ENCODE measurements at regions not wholly inside any gene's neighbourhood (a gene's known extent, or its start where the extent isn't known, plus 50 kb on each side); places are given as distances from the start of the nearest gene placed in this dataset.

DNA sequence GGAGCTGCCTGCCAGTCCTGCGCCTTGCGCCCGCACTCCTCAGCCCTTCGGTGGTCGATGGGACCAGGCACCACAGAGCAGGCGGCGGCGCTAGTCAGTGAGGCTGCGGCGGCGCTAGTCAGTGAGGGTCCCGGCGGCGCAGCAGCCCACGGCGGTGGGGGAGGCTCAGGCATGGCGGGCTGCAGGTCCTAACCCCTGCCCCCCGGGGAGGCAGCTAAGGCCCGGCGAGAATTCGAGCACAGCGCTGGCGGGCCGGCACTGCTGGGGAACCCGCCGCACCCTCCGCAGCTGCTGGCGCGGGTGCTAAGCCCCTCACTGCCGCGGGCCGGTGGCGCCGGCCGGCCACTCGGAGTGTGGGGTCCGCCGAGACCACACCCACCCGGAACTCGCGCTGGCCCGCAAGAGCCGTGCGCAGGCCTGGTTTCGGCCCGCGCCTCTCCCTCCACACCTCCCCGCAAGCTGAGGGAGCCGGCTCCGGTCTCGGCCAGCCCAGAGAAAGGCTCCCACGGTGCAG lies 867.4 kb downstream of the DSC3 start:
- Histone ChIP-seq H3K4me2 (replicated peaks; ENCODE audit: low read depth, low read length, poor library complexity, severe bottlenecking) (no peak overlapping the region), H3K4me3 (ENCODE audit: control extremely low read depth in 1 of 5, extremely low read depth in 1 of 5, insufficient read depth in 1 of 5, low read depth in 2 of 5, low read length in 4 of 5) (no peak overlapping the region), H3K27ac (ENCODE audit: low read length in 2 of 2) (no peak overlapping the region), H3K4me1 (ENCODE audit: control insufficient read depth in 2 of 2, insufficient read depth in 2 of 2, low read length in 2 of 2) (no peaks in the 10 kb centered on the region), H3K27me3 (replicated peaks in 1 of 4; ENCODE audit: control extremely low read depth in 1 of 4, control insufficient read depth in 3 of 4, insufficient read depth in 4 of 4, low read length in 3 of 4) (no peaks in the 10 kb centered on the region), H3K9me3 (ENCODE audit: control extremely low read depth in 1 of 3, control insufficient read depth in 2 of 3, insufficient read depth in 1 of 3, low read length in 2 of 3) (peaks cover 0 to 14% (median 0%) of the 10 kb centered on the region in 3 donors), H3K36me3 (replicated peaks in 1 of 2; ENCODE audit: control extremely low read depth in 1 of 2, control insufficient read depth in 1 of 2, extremely low read depth in 1 of 2, insufficient read depth in 2 of 2, low read length in 1 of 2) (no peaks in the 10 kb centered on the region), H3K9ac (ENCODE audit: low read length) (no peak overlapping the region), H4K20me1 (ENCODE audit: control insufficient read depth, insufficient read depth, low read length, poor library complexity, severe bottlenecking) (no peaks in the 10 kb centered on the region), H2AFZ (ENCODE audit: insufficient read depth, low read depth, low read length, poor library complexity, severe bottlenecking) (no peak overlapping the region), H3K79me2 (ENCODE audit: control insufficient read depth, insufficient read depth, low read length) (no peaks in the 10 kb centered on the region)
- H3K4me1 Mint-ChIP-seq = no peaks in the 10 kb centered on the region
- intact Hi-C loops (cut with micrococcal nuclease) = no loop called here
- CTCF ChIA-PET = no interaction called here
- no peak overlapping the region for H3K27ac Mint-ChIP-seq
- WGBS (ENCODE audit: insufficient coverage) = 97% methylated on average over 52 of the region's 52 CpGs
- H3K4me3 Mint-ChIP-seq = no peak overlapping the region
- peaks cover 5% of the 10 kb centered on the region for H3K9me3 Mint-ChIP-seq (ENCODE audit: insufficient read depth)
- H3K27me3 Mint-ChIP-seq = no peaks in the 10 kb centered on the region
- POLR2A ChIA-PET = no interaction called here
- TF ChIP-seq EZH2 (IDR thresholded peaks at IDR 0.05; ENCODE audit: borderline replicate concordance, insufficient read depth, low read depth, low read length, poor library complexity, severe bottlenecking) = no peak
- TF ChIP-seq, protein P1, sequence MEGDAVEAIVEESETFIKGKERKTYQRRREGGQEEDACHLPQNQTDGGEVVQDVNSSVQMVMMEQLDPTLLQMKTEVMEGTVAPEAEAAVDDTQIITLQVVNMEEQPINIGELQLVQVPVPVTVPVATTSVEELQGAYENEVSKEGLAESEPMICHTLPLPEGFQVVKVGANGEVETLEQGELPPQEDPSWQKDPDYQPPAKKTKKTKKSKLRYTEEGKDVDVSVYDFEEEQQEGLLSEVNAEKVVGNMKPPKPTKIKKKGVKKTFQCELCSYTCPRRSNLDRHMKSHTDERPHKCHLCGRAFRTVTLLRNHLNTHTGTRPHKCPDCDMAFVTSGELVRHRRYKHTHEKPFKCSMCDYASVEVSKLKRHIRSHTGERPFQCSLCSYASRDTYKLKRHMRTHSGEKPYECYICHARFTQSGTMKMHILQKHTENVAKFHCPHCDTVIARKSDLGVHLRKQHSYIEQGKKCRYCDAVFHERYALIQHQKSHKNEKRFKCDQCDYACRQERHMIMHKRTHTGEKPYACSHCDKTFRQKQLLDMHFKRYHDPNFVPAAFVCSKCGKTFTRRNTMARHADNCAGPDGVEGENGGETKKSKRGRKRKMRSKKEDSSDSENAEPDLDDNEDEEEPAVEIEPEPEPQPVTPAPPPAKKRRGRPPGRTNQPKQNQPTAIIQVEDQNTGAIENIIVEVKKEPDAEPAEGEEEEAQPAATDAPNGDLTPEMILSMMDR (IDR thresholded peaks at IDR 0.05) = no peak
- DNase-seq (no peak), ATAC-seq (ENCODE audit: low read depth) (no peak)

DNA sequence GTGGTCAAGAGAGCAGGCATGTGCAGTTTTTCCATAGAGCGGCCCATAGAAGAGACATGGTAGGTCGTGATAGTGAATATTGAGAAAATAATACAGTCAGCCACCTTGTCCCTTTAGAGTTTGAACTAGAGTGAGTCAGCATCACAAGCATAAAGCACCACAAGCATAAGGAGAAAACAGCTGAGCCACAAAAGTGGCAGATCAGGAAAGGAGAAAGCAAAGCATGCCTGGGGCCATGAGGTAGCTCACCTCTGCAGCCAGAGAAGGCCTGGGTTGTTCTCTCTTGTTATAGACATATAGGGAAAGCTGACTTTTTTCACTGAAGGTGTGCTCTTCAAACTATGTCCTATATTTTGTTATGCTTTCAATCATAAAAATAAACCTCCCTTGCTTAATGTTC lies 879.0 kb downstream of the DSC3 start:
- CTCF ChIA-PET = no interaction called here

More for the DNA sequence above, 879.0 kb downstream of the DSC3 start:
- Mint-ChIP-seq H3K27ac (no peak overlapping the region), H3K9me3 (ENCODE audit: insufficient read depth) (peaks cover 4% of the 10 kb centered on the region), H3K4me1 (no peaks in the 10 kb centered on the region), H3K27me3 (no peaks in the 10 kb centered on the region), H3K4me3 (no peak overlapping the region)
- Histone ChIP-seq H3K27me3 (replicated peaks in 1 of 4; ENCODE audit: control extremely low read depth in 1 of 4, control insufficient read depth in 3 of 4, insufficient read depth in 4 of 4, low read length in 3 of 4) (no peaks in the 10 kb centered on the region), H3K4me3 (ENCODE audit: control extremely low read depth in 1 of 5, extremely low read depth in 1 of 5, insufficient read depth in 1 of 5, low read depth in 2 of 5, low read length in 4 of 5) (no peak overlapping the region), H3K9me3 (ENCODE audit: control extremely low read depth in 1 of 3, control insufficient read depth in 2 of 3, insufficient read depth in 1 of 3, low read length in 2 of 3) (no peaks in the 10 kb centered on the region), H3K27ac (ENCODE audit: low read length in 2 of 2) (no peak overlapping the region), H3K4me1 (ENCODE audit: control insufficient read depth in 2 of 2, insufficient read depth in 2 of 2, low read length in 2 of 2) (no peaks in the 10 kb centered on the region), H3K36me3 (replicated peaks in 1 of 2; ENCODE audit: control extremely low read depth in 1 of 2, control insufficient read depth in 1 of 2, extremely low read depth in 1 of 2, insufficient read depth in 2 of 2, low read length in 1 of 2) (no peaks in the 10 kb centered on the region), H4K20me1 (ENCODE audit: control insufficient read depth, insufficient read depth, low read length, poor library complexity, severe bottlenecking) (no peaks in the 10 kb centered on the region), H3K79me2 (ENCODE audit: control insufficient read depth, insufficient read depth, low read length) (no peaks in the 10 kb centered on the region), H3K9ac (ENCODE audit: low read length) (no peak overlapping the region), H2AFZ (ENCODE audit: insufficient read depth, low read depth, low read length, poor library complexity, severe bottlenecking) (no peak overlapping the region), H3K4me2 (replicated peaks; ENCODE audit: low read depth, low read length, poor library complexity, severe bottlenecking) (no peak overlapping the region)
- DNase-seq (no peak), ATAC-seq (ENCODE audit: low read depth) (no peak)
- POLR2A ChIA-PET = no interaction called here
- TF ChIP-seq, protein P1 (IDR thresholded peaks at IDR 0.05) = no peak
- TF ChIP-seq EZH2 (IDR thresholded peaks at IDR 0.05; ENCODE audit: borderline replicate concordance, insufficient read depth, low read depth, low read length, poor library complexity, severe bottlenecking) = no peak
- intact Hi-C loops (cut with micrococcal nuclease) = no loop called here
- no CpG with 5 or more reads among the region's 2 CpGs for WGBS (ENCODE audit: insufficient coverage)

All from B cell (primary cell).